ENCODE measurements at regions not wholly inside any gene's neighbourhood (a gene's known extent, or its start where the extent isn't known, plus 50 kb on each side); places are given as distances from the start of the nearest gene placed in this dataset.

DNA sequence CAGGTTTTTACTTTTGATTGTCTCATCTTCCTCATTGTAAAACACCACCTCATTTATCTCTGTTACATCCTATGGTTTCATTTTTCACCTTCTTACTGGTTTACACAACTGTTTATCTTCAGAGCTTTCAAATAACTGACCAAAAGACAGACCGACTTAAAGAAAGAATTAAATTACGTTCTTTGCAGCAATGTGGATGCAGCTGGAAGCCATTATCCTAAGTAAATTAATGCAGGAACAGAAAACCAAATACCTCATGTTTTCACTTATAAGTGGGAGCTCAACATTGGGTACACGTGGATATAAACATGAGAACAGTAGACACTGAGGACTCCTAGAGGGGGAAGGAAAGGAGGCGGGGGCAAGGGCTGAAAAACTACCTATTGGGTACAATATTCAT is 729.0 kb upstream of the USP15 start:
- TF ChIP-seq, protein P1, sequence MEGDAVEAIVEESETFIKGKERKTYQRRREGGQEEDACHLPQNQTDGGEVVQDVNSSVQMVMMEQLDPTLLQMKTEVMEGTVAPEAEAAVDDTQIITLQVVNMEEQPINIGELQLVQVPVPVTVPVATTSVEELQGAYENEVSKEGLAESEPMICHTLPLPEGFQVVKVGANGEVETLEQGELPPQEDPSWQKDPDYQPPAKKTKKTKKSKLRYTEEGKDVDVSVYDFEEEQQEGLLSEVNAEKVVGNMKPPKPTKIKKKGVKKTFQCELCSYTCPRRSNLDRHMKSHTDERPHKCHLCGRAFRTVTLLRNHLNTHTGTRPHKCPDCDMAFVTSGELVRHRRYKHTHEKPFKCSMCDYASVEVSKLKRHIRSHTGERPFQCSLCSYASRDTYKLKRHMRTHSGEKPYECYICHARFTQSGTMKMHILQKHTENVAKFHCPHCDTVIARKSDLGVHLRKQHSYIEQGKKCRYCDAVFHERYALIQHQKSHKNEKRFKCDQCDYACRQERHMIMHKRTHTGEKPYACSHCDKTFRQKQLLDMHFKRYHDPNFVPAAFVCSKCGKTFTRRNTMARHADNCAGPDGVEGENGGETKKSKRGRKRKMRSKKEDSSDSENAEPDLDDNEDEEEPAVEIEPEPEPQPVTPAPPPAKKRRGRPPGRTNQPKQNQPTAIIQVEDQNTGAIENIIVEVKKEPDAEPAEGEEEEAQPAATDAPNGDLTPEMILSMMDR (conservative IDR thresholded peaks at IDR 0.05; ENCODE audit: low read length) = no peak
- no peak for TF ChIP-seq EZH2phosphoT487 (IDR thresholded peaks at IDR 0.05; ENCODE audit: borderline replicate concordance, low read depth, low read length)

All from OCI-LY7 (cell line).